ENCODE measurements at regions not wholly inside any gene's neighbourhood (a gene's known extent, or its start where the extent isn't known, plus 50 kb on each side); places are given as distances from the start of the nearest gene placed in this dataset.

- DNase-seq, result no peak
Measured at GRCh38 chr18:42412896-42413295, 457.9 kb downstream of the PIK3C3 start.

GRCh38 chr18:42413870-42414269, 458.8 kb downstream of the PIK3C3 start:
- DNase-seq, result no peak

- DNase-seq, result no peak
Measured at GRCh38 chr18:42414756-42415454, 459.9 kb downstream of the PIK3C3 start.

- no peak for DNase-seq
Measured at GRCh38 chr18:42417189-42417588, 462.2 kb downstream of the PIK3C3 start.

GRCh38 chr18:42418121-42418520, 463.1 kb downstream of the PIK3C3 start:
- DNase-seq, result no peak

- DNase-seq, result no peak
Measured at GRCh38 chr18:42425025-42425424, 470.0 kb downstream of the PIK3C3 start.

GRCh38 chr18:42426496-42427015, 471.5 kb downstream of the PIK3C3 start:
- no peak for DNase-seq

GRCh38 chr18:42429196-42429595, 474.2 kb downstream of the PIK3C3 start:
- DNase-seq, result no peak

GRCh38 chr18:42436222-42436765, 481.3 kb downstream of the PIK3C3 start:
- no peak for DNase-seq

GRCh38 chr18:42437001-42437400, 482.0 kb downstream of the PIK3C3 start:
- no peak for DNase-seq

- DNase-seq, result no peak
Measured at GRCh38 chr18:42437646-42438045, 482.6 kb downstream of the PIK3C3 start.

- DNase-seq, result no peak
Measured at GRCh38 chr18:42442656-42443055, 487.6 kb downstream of the PIK3C3 start.

- DNase-seq, result no peak
Measured at GRCh38 chr18:42444349-42444748, 489.3 kb downstream of the PIK3C3 start.

GRCh38 chr18:42445359-42445758, 490.3 kb downstream of the PIK3C3 start:
- DNase-seq, result no peak

GRCh38 chr18:42446195-42446594, 491.2 kb downstream of the PIK3C3 start:
- no peak for DNase-seq

- DNase-seq, result no peak
Measured at GRCh38 chr18:42447688-42448087, 492.7 kb downstream of the PIK3C3 start.

- DNase-seq, result no peak
Measured at GRCh38 chr18:42458226-42458625, 503.2 kb downstream of the PIK3C3 start.

- no peak for DNase-seq
Measured at GRCh38 chr18:42459873-42460272, 504.8 kb downstream of the PIK3C3 start.

- DNase-seq, result no peak
Measured at GRCh38 chr18:42471885-42472284, 516.9 kb downstream of the PIK3C3 start.

- DNase-seq, result no peak
Measured at GRCh38 chr18:42473611-42474010, 518.6 kb downstream of the PIK3C3 start.

GRCh38 chr18:42474577-42474976, 519.5 kb downstream of the PIK3C3 start:
- DNase-seq, result no peak

- DNase-seq, result no peak
Measured at GRCh38 chr18:42475157-42475556, 520.1 kb downstream of the PIK3C3 start.

GRCh38 chr18:42477267-42477666, 522.2 kb downstream of the PIK3C3 start:
- DNase-seq, result no peak

- DNase-seq, result no peak
Measured at GRCh38 chr18:42480441-42480840, 525.4 kb downstream of the PIK3C3 start.

- no peak for DNase-seq
Measured at GRCh38 chr18:42484648-42485047, 529.6 kb downstream of the PIK3C3 start.
